Gastroesophageal sphincter (tissue), 4 donors: ENCODE measurements at regions not wholly inside any gene's neighbourhood (a gene's known extent, or its start where the extent isn't known, plus 50 kb on each side); places are given as distances from the start of the nearest gene placed in this dataset.
"Not testable (repeated sequence)": the region's sequence is repeated elsewhere in the genome, so short reads cannot be mapped to it uniquely, and the experiment has no call there.

Experiments
- ATAC-seq: fragments of 150-250 bp; one replicate; pipeline ENCODE4 v1.9.1; 2016; ENCODE audit warnings: mild to moderate bottlenecking, moderate library complexity
- H3K27ac ChIP-seq, 4 donors: fragments of 200-600 bp; sonication (generic) in 3 of 4; 1 replicate in 3 of 4; 2 replicates in 1 of 4; pipeline ENCODE4 v1.5.1; 2016 to 2019
- H3K27me3 ChIP-seq: fragments of 200-600 bp; sonication (generic); one replicate; pipeline ENCODE4 v1.5.1; 2019
- H3K36me3 ChIP-seq, 2 donors: fragments of 200-600 bp; sonication (generic); one replicate each; pipeline ENCODE4 v1.5.1; 2019; ENCODE audit warnings: control low read depth in 1 of 2
- H3K4me1 ChIP-seq, 3 donors: fragments of 200-600 bp; sonication (generic); 1 replicate in 2 of 3; 2 replicates in 1 of 3; pipeline ENCODE4 v1.5.1; 2016 to 2019; ENCODE audit warnings: control low read depth in 2 of 3
- H3K4me3 ChIP-seq, 2 donors: fragments of 200-600 bp; sonication (generic); one replicate each; pipeline ENCODE4 v1.5.1; 2019; ENCODE audit warnings: mild to moderate bottlenecking in 1 of 2, moderate library complexity in 1 of 2
- H3K9me3 ChIP-seq, 3 donors: fragments of 200-600 bp; sonication (generic); one replicate each; pipeline ENCODE4 v1.5.1; 2017 to 2019; ENCODE audit warnings: control low read depth in 2 of 3
- CTCF ChIP-seq, 4 experiments: fragments of 200-600 bp in 2 of 4; fragments of 450-650 bp in 2 of 4; sonication (generic) in 1 of 4; IDR thresholded peaks; one replicate each; pipeline ENCODE4 v1.5.1; 2017 to 2019; ENCODE audit warnings: antibody characterized with exemption in 4 of 4, mild to moderate bottlenecking in 2 of 4, moderate library complexity in 2 of 4
- EP300 ChIP-seq: sonication (generic); formaldehyde crosslinking; IDR thresholded peaks from one replicate; pipeline ENCODE4 v1.6.1; 2017; ENCODE audit warnings: antibody characterized with exemption, mild to moderate bottlenecking
- POLR2A ChIP-seq, 2 donors: fragments of 450-650 bp; IDR thresholded peaks; one replicate each; pipeline ENCODE4 v1.6.1; 2017; ENCODE audit warnings: antibody characterized with exemption in 2 of 2, mild to moderate bottlenecking in 2 of 2, moderate library complexity in 1 of 2
- POLR2AphosphoS5 ChIP-seq: sonication (generic); formaldehyde crosslinking; IDR thresholded peaks from one replicate; pipeline ENCODE4 v1.6.1; 2017; ENCODE audit warnings: antibody characterized with exemption
- WGBS, 2 donors: methylation state at CpG; one replicate each; pipeline ENCODE4 v1.1.5; 2018; ENCODE audit warnings: low coverage in 1 of 2; 5-methylcytosine and 5-hydroxymethylcytosine counted together

- ATAC-seq, H3K27ac ChIP-seq, H3K27me3 ChIP-seq, H3K4me3 ChIP-seq, H3K4me1 ChIP-seq, H3K36me3 ChIP-seq: not testable (repeated sequence)
- WGBS, 2 donors: 89 to 100% methylated on average over 1 of the region's 1 CpG
- H3K9me3 ChIP-seq: peaks cover 0 to 12% (median 0%) of the 10 kb centered on the region in 3 donors
Observed at GRCh38 chr10:95137990-95138625, 55.9 kb upstream of the ACSM6 start.

- no peaks in the 10 kb centered on the region for H3K36me3 ChIP-seq
- TF ChIP-seq POLR2AphosphoS5: no peak
- TF ChIP-seq EP300: no peak
- TF ChIP-seq CTCF (IDR thresholded peaks at IDR 0.05): no peak
- no peak for TF ChIP-seq POLR2A (IDR thresholded peaks at IDR 0.05)
- H3K4me1 ChIP-seq: no peaks in the 10 kb centered on the region
- H3K9me3 ChIP-seq: peaks cover 0 to 3% (median 0%) of the 10 kb centered on the region in 3 donors
- H3K4me3 ChIP-seq: no peak overlapping the region
- ATAC-seq: no peak
- WGBS, 2 donors: 84 to 100% methylated on average over 1 of the region's 1 CpG
- H3K27ac ChIP-seq: no peak overlapping the region
- no peaks in the 10 kb centered on the region for H3K27me3 ChIP-seq
Observed at GRCh38 chr10:95134490-95134889, 59.5 kb upstream of the ACSM6 start.

GRCh38 chr10:95133997-95134396, 60.0 kb upstream of the ACSM6 start:
- H3K9me3 ChIP-seq: peaks cover 0 to 8% (median 0%) of the 10 kb centered on the region in 3 donors
- WGBS, 2 donors: 68 to 81% methylated on average over 2 of the region's 2 CpGs
- no peak for ATAC-seq
- H3K36me3 ChIP-seq: no peaks in the 10 kb centered on the region
- no peaks in the 10 kb centered on the region for H3K4me1 ChIP-seq
- no peak for TF ChIP-seq POLR2AphosphoS5
- TF ChIP-seq EP300: no peak
- TF ChIP-seq CTCF (IDR thresholded peaks at IDR 0.05): no peak
- TF ChIP-seq POLR2A (IDR thresholded peaks at IDR 0.05): no peak
- no peak overlapping the region for H3K4me3 ChIP-seq
- no peak overlapping the region for H3K27ac ChIP-seq
- no peaks in the 10 kb centered on the region for H3K27me3 ChIP-seq

- no peak for ATAC-seq
- 47 to 72% methylated on average over 3 to 4 of the region's 4 CpGs for WGBS, 2 donors
- TF ChIP-seq CTCF (IDR thresholded peaks at IDR 0.05) (peak; percentile 39 to 58 (median 50)), EP300 (no peak)
Observed at GRCh38 chr10:95133016-95133752, 60.9 kb upstream of the ACSM6 start.

GRCh38 chr10:95130429-95130828, 61.1 kb upstream of the CYP2C8 start:
- WGBS, 2 donors: 90 to 93% methylated on average over 2 of the region's 2 CpGs
- not testable (repeated sequence) for H3K4me1 ChIP-seq, H3K27ac ChIP-seq, H3K27me3 ChIP-seq, ATAC-seq, H3K4me3 ChIP-seq, H3K36me3 ChIP-seq
- peaks cover 0 to 12% (median 0%) of the 10 kb centered on the region in 3 donors for H3K9me3 ChIP-seq

More at GRCh38 chr10:95133016-95133752, 60.9 kb upstream of the ACSM6 start:
- Histone ChIP-seq H3K27ac (no peak overlapping the region), H3K9me3 (peaks cover 0 to 12% (median 0%) of the 10 kb centered on the region in 3 donors), H3K27me3 (no peaks in the 10 kb centered on the region), H3K36me3 (no peaks in the 10 kb centered on the region), H3K4me1 (no peaks in the 10 kb centered on the region), H3K4me3 (no peak overlapping the region)

- TF ChIP-seq CTCF (IDR thresholded peaks at IDR 0.05) (no peak), EP300 (no peak), POLR2A (IDR thresholded peaks at IDR 0.05) (no peak), POLR2AphosphoS5 (no peak)
- peaks cover 0 to 27% (median 0%) of the 10 kb centered on the region in 3 donors for H3K9me3 ChIP-seq
- H3K4me1 ChIP-seq: no peaks in the 10 kb centered on the region
- 86% methylated on average over 1 of the region's 1 CpG; no CpG with 5 or more reads in 1 of the 2 donors for WGBS, 2 donors
- no peaks in the 10 kb centered on the region for H3K36me3 ChIP-seq
- ATAC-seq: no peak
- no peak overlapping the region for H3K4me3 ChIP-seq
- H3K27ac ChIP-seq: no peak overlapping the region
- no peaks in the 10 kb centered on the region for H3K27me3 ChIP-seq
Observed at GRCh38 chr10:95125582-95125981, 56.3 kb upstream of the CYP2C8 start.
